Naive thymus-derived CD4-positive, alpha-beta T cell (primary cell): ENCODE measurements at regions not wholly inside any gene's neighbourhood (a gene's known extent, or its start where the extent isn't known, plus 50 kb on each side); places are given as distances from the start of the nearest gene placed in this dataset.

Experiments used
- ATAC-seq: fragments of 150-1000 bp; cut with Tn5 transposase; 2 replicates; pipeline ENCODE4 v1.10.0; 2021; ENCODE audit warnings: mild to moderate bottlenecking, moderate library complexity
- CTCF ChIA-PET: fragments of 350-600 bp; sonication (Branson Sonifier 250); formaldehyde crosslinking; loops from one replicate; lab custom pipeline; 2021; ENCODE audit warnings: antibody characterized with exemption; lab: Charles Lee
- POLR2A ChIA-PET: fragments of 350-600 bp; sonication (Branson Sonifier 250); formaldehyde crosslinking; loops from one replicate; lab custom pipeline; 2021; ENCODE audit warnings: antibody characterized with exemption, inconsistent platforms; lab: Charles Lee
- DNase-seq, 9 donors: peaks; one replicate each; pipeline versions ENCODE4 v3.0.0 to v3.0.0-alpha.2; 2020 to 2022; ENCODE audit warnings: mixed read lengths in 1 of 9
- H3K27ac ChIP-seq: one replicate; pipeline ENCODE4 v1.7.0; 2013; ENCODE audit warnings: mild to moderate bottlenecking, low read depth, low read length, moderate library complexity
- H3K27me3 ChIP-seq, 2 donors: one replicate each; pipeline ENCODE4 v1.7.0; 2013; ENCODE audit warnings: low read length in 2 of 2, mild to moderate bottlenecking in 2 of 2, moderate library complexity in 2 of 2; ENCODE audit not compliant: control insufficient read depth in 2 of 2, insufficient read depth in 2 of 2
- H3K36me3 ChIP-seq, 3 experiments: 1 replicate in 2 of 3; 2 replicates in 1 of 3; pipeline ENCODE4 v1.7.0; 2013; ENCODE audit warnings: low read length in 3 of 3, mild to moderate bottlenecking in 3 of 3, moderate library complexity in 1 of 3; ENCODE audit not compliant: insufficient read depth in 3 of 3, control insufficient read depth in 2 of 3
- H3K4me1 ChIP-seq, 2 donors: one replicate each; pipeline ENCODE4 v1.7.0; 2013; ENCODE audit warnings: low read length in 2 of 2, mild to moderate bottlenecking in 2 of 2, moderate library complexity in 1 of 2; ENCODE audit not compliant: control insufficient read depth in 2 of 2, insufficient read depth in 2 of 2
- H3K4me3 ChIP-seq: 2 replicates; pipeline ENCODE4 v1.7.0; 2013; ENCODE audit warnings: mild to moderate bottlenecking, low read length
- H3K9me3 ChIP-seq, 3 experiments: 1 replicate in 2 of 3; 2 replicates in 1 of 3; pipeline ENCODE4 v1.7.0; 2013; ENCODE audit warnings: low read length in 3 of 3; ENCODE audit not compliant: control insufficient read depth in 2 of 3
- H3K27ac Mint-ChIP-seq, 9 donors: one replicate each; pipeline ENCODE4 v1.8.0; 2020 to 2022; ENCODE audit warnings: mixed read lengths in 9 of 9, mild to moderate bottlenecking in 8 of 9, moderate library complexity in 5 of 9, inconsistent platforms in 2 of 9
- H3K27me3 Mint-ChIP-seq, 5 donors: one replicate each; pipeline ENCODE4 v1.8.0; 2021 to 2022; ENCODE audit warnings: mixed read lengths in 5 of 5, mild to moderate bottlenecking in 1 of 5
- H3K36me3 Mint-ChIP-seq, 5 donors: one replicate each; pipeline ENCODE4 v1.8.0; 2020 to 2022; ENCODE audit warnings: mixed read lengths in 5 of 5, mild to moderate bottlenecking in 3 of 5, inconsistent platforms in 1 of 5
- H3K4me1 Mint-ChIP-seq, 7 donors: one replicate each; pipeline ENCODE4 v1.8.0; 2020 to 2022; ENCODE audit warnings: mixed read lengths in 7 of 7, mild to moderate bottlenecking in 3 of 7, inconsistent platforms in 1 of 7
- H3K4me3 Mint-ChIP-seq, 10 donors: one replicate each; pipeline ENCODE4 v1.8.0; 2020 to 2022; ENCODE audit warnings: mild to moderate bottlenecking in 10 of 10, mixed read lengths in 10 of 10, moderate library complexity in 6 of 10, inconsistent platforms in 2 of 10
- H3K9me3 Mint-ChIP-seq, 11 donors: one replicate each; pipeline ENCODE4 v1.8.0; 2020 to 2022; ENCODE audit warnings: mixed read lengths in 11 of 11, mild to moderate bottlenecking in 4 of 11, inconsistent platforms in 1 of 11, moderate library complexity in 1 of 11
- intact Hi-C, 2 donors: fragments of 100-400 bp; cut with micrococcal nuclease; formaldehyde crosslinking; loops; one replicate each; pipeline ENCODE4 v1.15.1; 2023

DNA sequence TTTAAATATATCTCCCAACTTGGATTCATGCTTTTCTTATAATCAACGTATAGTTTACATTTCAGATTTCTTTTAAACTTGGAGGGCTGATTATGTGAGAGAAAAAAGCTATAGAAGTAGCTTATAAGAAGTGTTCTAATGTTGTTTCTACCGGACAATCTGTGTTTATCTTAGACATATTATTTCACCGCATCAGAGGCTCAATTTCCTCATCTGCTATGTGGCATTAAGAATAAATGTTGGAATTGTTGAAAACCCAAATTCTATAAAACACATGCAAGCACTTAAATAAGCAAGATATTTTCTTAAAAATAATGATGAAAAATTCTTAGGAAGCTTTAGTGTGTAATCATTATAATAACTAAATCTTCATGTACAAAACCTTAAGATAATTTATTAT lies 407.9 kb downstream of the HRH4 start:
- no peaks in the 10 kb centered on the region for H3K4me1 Mint-ChIP-seq
- POLR2A ChIA-PET, result no interaction called here
- DNase-seq (no peak), ATAC-seq (no peak)
- no peaks in the 10 kb centered on the region for H3K27me3 ChIP-seq
- no peaks in the 10 kb centered on the region for H3K36me3 ChIP-seq
- no peaks in the 10 kb centered on the region for H3K36me3 Mint-ChIP-seq
- no peak overlapping the region for H3K4me3 ChIP-seq
- intact Hi-C loops, result no loop called here
- CTCF ChIA-PET, result no interaction called here
- H3K27ac ChIP-seq, result no peak overlapping the region
- no peaks in the 10 kb centered on the region for H3K4me1 ChIP-seq
- H3K9me3 ChIP-seq, result no peaks in the 10 kb centered on the region
- peaks cover 0 to 15% (median 6%) of the 10 kb centered on the region in 5 donors for H3K27me3 Mint-ChIP-seq
- H3K9me3 Mint-ChIP-seq, result peaks cover 0 to 6% (median 0%) of the 10 kb centered on the region in 11 donors
- no peak overlapping the region for H3K4me3 Mint-ChIP-seq
- no peak overlapping the region for H3K27ac Mint-ChIP-seq

DNA sequence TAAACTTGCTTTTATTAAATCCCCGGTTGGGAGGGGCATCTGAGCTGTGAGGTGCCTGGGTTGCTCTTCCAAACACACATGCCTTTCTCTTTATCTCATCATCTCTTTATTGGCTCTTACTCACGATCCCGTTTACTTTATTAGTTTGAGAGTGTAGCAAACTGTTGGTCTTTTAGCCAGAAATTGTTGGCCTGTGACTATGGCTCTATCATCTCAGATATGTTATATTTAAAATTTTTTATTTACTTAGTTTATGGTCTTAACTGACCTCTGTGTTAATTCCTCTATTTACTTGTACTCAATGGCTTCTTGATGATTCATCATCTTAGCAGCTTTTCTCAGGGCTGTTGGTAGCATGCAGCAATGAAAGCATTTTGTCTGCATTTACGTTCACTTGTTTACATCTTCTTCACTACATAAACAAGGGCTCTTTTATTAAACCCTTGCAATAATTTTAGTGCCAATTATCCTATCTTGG lies 408.4 kb downstream of the HRH4 start:
- intact Hi-C loops, result no loop called here
- H3K4me3 ChIP-seq, result no peak overlapping the region
- no peak overlapping the region for H3K27ac Mint-ChIP-seq
- DNase-seq (no peak), ATAC-seq (no peak)
- H3K36me3 Mint-ChIP-seq, result no peaks in the 10 kb centered on the region
- H3K27me3 Mint-ChIP-seq, result peaks cover 0 to 15% (median 6%) of the 10 kb centered on the region in 5 donors
- CTCF ChIA-PET, result no interaction called here
- no peak overlapping the region for H3K27ac ChIP-seq
- no peaks in the 10 kb centered on the region for H3K36me3 ChIP-seq
- H3K4me3 Mint-ChIP-seq, result no peak overlapping the region
- H3K9me3 Mint-ChIP-seq, result peaks cover 0 to 6% (median 0%) of the 10 kb centered on the region in 11 donors
- H3K27me3 ChIP-seq, result no peaks in the 10 kb centered on the region
- H3K9me3 ChIP-seq, result no peaks in the 10 kb centered on the region
- no peaks in the 10 kb centered on the region for H3K4me1 ChIP-seq
- H3K4me1 Mint-ChIP-seq, result no peaks in the 10 kb centered on the region
- POLR2A ChIA-PET, result no interaction called here

DNA sequence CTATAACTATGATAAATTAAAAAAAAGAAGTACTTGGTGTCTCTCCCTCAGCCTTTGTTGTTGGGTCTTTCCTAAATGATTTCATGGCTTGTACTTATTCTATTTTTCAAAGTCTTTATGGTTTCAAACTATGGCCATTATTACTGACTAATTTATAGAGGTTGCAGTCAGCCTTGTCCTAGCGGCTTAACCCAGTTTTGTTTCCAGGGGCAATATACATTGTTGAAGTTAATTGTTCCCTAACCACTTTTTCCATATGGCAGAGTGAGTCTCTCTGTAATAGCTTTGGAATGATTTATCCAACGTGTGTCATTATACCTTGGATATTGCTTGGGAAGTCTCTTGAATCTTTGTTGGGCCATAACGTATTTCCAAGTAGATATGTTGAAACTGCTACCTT lies 408.8 kb downstream of the HRH4 start:
- H3K4me1 ChIP-seq, result no peaks in the 10 kb centered on the region
- peaks cover 0 to 6% (median 0%) of the 10 kb centered on the region in 11 donors for H3K9me3 Mint-ChIP-seq
- no peaks in the 10 kb centered on the region for H3K4me1 Mint-ChIP-seq
- H3K9me3 ChIP-seq, result no peaks in the 10 kb centered on the region
- DNase-seq (no peak), ATAC-seq (no peak)
- intact Hi-C loops, result no loop called here
- no peaks in the 10 kb centered on the region for H3K27me3 ChIP-seq
- POLR2A ChIA-PET, result no interaction called here
- CTCF ChIA-PET, result no interaction called here
- H3K4me3 Mint-ChIP-seq, result no peak overlapping the region
- no peak overlapping the region for H3K27ac ChIP-seq
- no peaks in the 10 kb centered on the region for H3K36me3 Mint-ChIP-seq
- no peak overlapping the region for H3K27ac Mint-ChIP-seq
- H3K27me3 Mint-ChIP-seq, result peaks cover 0 to 15% (median 6%) of the 10 kb centered on the region in 5 donors
- H3K36me3 ChIP-seq, result no peaks in the 10 kb centered on the region
- H3K4me3 ChIP-seq, result no peak overlapping the region

DNA sequence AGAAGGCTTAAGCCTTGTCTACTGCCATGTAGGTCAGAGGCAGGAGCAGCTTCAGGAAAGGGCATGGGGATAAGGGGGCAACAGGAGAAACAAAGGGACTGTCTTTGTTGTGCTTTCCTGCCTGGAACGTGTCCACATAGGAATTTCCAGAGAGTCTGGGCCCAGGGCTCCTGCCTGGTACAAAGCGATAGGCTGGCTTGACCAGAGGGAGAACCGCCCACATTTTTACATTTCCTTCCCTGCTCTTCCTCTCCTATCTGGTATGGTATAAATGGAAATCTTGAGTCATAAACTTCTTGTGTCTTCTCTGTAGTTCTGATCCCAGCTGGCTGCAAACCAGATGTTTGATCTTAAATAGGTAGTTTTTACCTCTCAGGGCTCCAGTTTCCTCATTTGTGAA lies 414.8 kb downstream of the HRH4 start:
- peaks cover 0 to under 1% (median 0%) of the 10 kb centered on the region in 5 donors for H3K36me3 Mint-ChIP-seq
- POLR2A ChIA-PET, result no interaction called here

DNA sequence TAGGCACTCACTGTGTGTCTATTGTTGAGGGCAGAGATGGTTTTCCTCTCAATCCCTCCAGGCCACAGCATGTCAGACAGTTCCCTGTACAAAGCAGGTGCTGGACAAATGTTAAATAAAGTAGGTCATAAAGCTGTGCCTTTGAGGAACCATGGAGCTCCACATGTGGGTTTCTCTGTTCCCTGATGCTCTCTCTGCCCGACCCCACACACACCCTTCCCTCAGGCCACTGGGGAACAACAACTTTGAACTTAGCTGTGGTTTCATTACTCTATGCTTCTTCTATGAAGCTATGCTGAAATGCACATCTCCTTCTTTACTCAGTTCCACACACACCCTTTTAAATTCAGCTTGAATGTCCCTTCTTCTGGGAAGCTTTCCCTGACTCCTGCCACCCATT lies 415.3 kb downstream of the HRH4 start:
- DNase-seq, result no peak
- no peaks in the 10 kb centered on the region for H3K27me3 ChIP-seq
- H3K4me1 ChIP-seq, result no peaks in the 10 kb centered on the region
- no peak overlapping the region for H3K27ac ChIP-seq
- Mint-ChIP-seq H3K27ac (no peak overlapping the region), H3K36me3 (peaks cover 0 to 4% (median 0%) of the 10 kb centered on the region in 5 donors), H3K4me1 (no peaks in the 10 kb centered on the region), H3K27me3 (peaks cover 0 to 14% (median 12%) of the 10 kb centered on the region in 5 donors), H3K9me3 (peaks cover 0 to 13% (median 0%) of the 10 kb centered on the region in 11 donors), H3K4me3 (no peak overlapping the region)
- ChIA-PET POLR2A (no interaction called here), CTCF (no interaction called here)
- H3K4me3 ChIP-seq, result no peak overlapping the region
- H3K36me3 ChIP-seq, result no peaks in the 10 kb centered on the region
- intact Hi-C loops, result no loop called here
- H3K9me3 ChIP-seq, result no peaks in the 10 kb centered on the region
- no peak for ATAC-seq

More for the DNA sequence above, 414.8 kb downstream of the HRH4 start:
- peaks cover 0 to 16% (median 10%) of the 10 kb centered on the region in 5 donors for H3K27me3 Mint-ChIP-seq
- ATAC-seq (no peak), DNase-seq (no peak)
- H3K36me3 ChIP-seq, result no peaks in the 10 kb centered on the region
- H3K9me3 ChIP-seq, result no peaks in the 10 kb centered on the region
- H3K27ac ChIP-seq, result no peak overlapping the region
- no peaks in the 10 kb centered on the region for H3K4me1 Mint-ChIP-seq
- CTCF ChIA-PET, result no interaction called here
- peaks cover 0 to 13% (median 0%) of the 10 kb centered on the region in 11 donors for H3K9me3 Mint-ChIP-seq
- H3K4me3 ChIP-seq, result no peak overlapping the region
- H3K4me3 Mint-ChIP-seq, result no peak overlapping the region
- H3K4me1 ChIP-seq, result no peaks in the 10 kb centered on the region
- no peak overlapping the region for H3K27ac Mint-ChIP-seq
- no peaks in the 10 kb centered on the region for H3K27me3 ChIP-seq
- intact Hi-C loops, result no loop called here

DNA sequence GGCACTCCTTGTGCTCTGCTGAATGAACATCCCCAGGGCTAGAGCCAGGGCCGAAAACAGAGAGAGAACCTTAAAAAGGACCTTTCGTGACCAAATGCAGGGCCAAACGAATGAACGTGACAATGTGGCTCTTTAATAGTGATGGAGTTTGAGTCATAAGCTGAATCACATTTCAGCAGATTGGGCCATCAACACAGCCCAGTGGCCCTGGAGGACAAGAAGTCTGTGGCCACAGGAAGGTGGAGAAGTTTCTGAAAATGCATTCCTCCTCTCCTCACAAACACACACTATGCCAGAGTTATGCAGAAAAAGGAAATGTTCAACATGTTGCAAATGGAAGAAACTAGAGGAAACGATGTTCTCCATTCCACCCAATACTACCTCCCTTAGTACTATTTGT lies 415.8 kb downstream of the HRH4 start:
- ChIA-PET POLR2A (no interaction called here), CTCF (no interaction called here)
- H3K4me3 ChIP-seq, result no peak overlapping the region
- intact Hi-C loops, result no loop called here
- no peak for DNase-seq
- peaks cover 0 to 14% (median 10%) of the 10 kb centered on the region in 5 donors for H3K27me3 Mint-ChIP-seq
- H3K9me3 ChIP-seq, result no peaks in the 10 kb centered on the region
- H3K27me3 ChIP-seq, result no peaks in the 10 kb centered on the region
- H3K27ac ChIP-seq, result no peak overlapping the region
- H3K9me3 Mint-ChIP-seq, result peaks cover 0 to 13% (median 0%) of the 10 kb centered on the region in 11 donors
- H3K4me1 ChIP-seq, result no peaks in the 10 kb centered on the region
- no peaks in the 10 kb centered on the region for H3K4me1 Mint-ChIP-seq
- H3K4me3 Mint-ChIP-seq, result no peak overlapping the region
- H3K36me3 Mint-ChIP-seq, result peaks cover 0 to 4% (median 0%) of the 10 kb centered on the region in 5 donors
- H3K27ac Mint-ChIP-seq, result no peak overlapping the region
- no peaks in the 10 kb centered on the region for H3K36me3 ChIP-seq
- ATAC-seq, result no peak

DNA sequence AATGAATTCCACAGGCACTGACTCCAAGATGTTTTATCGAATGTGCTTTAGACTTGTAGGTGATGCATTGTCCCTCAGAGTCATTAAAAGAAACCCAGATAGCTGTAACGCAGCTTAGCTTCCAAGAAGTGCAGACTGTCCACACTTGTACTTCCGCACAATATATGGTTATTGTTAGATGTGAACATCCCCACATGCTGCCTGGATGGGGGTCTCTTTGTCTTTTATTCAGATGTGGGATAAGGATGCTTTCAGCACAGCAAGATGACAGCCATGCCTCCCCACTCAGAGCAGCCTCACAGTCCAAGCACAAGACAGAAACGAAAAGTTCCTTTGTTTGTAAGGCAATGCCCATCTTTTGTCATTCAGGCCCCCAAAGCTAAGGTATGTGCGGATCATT lies 416.6 kb downstream of the HRH4 start:
- DNase-seq (no peak), ATAC-seq (no peak)
- Histone ChIP-seq H3K4me3 (no peak overlapping the region), H3K9me3 (no peaks in the 10 kb centered on the region), H3K4me1 (no peaks in the 10 kb centered on the region), H3K27ac (no peak overlapping the region), H3K27me3 (no peaks in the 10 kb centered on the region), H3K36me3 (no peaks in the 10 kb centered on the region)
- intact Hi-C loops, result no loop called here
- H3K4me3 Mint-ChIP-seq, result no peak overlapping the region
- H3K27me3 Mint-ChIP-seq, result peaks cover 0 to 18% (median 10%) of the 10 kb centered on the region in 5 donors
- peaks cover 0 to 4% (median 0%) of the 10 kb centered on the region in 5 donors for H3K36me3 Mint-ChIP-seq
- CTCF ChIA-PET, result no interaction called here
- POLR2A ChIA-PET, result no interaction called here
- peaks cover 0 to 13% (median 0%) of the 10 kb centered on the region in 11 donors for H3K9me3 Mint-ChIP-seq
- no peaks in the 10 kb centered on the region for H3K4me1 Mint-ChIP-seq
- H3K27ac Mint-ChIP-seq, result no peak overlapping the region
